NCI-H510A (cell line): ENCODE measurements at regions not wholly inside any gene's neighbourhood (a gene's known extent, or its start where the extent isn't known, plus 50 kb on each side); places are given as distances from the start of the nearest gene placed in this dataset.
A peak's percentile ranks its signal among the peaks of the same experiment; 100 is the strongest.

Experiments
- DNase-seq: peaks from one replicate; lab custom pipeline; 2025; lab: John Stamatoyannopoulos, UW

- no peak for DNase-seq
Measured at GRCh38 chr9:38286357-38286756, 106.1 kb upstream of the ALDH1B1 start.

DNA sequence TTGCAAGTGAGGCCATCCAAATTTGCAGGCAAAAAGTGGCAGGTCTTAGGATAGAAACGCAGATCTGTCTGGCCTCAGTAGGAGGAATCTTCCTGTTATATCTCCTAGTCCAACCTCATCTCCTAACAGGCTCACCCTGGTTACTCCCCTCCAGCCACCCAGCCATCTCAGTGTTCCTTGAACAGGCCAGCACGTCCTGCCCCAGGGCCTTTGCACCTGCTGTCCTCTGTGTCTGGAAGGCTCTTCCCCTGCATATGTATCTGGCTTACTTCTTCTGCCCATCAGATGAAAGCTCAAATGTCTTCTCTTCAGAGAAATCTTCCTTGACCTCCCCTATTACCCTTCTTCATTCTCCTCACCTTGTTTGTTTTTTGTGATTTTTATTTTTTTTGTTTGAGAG is 107.3 kb upstream of the ALDH1B1 start:
- no peak for DNase-seq

- peak; percentile 7 for DNase-seq
Measured at GRCh38 chr9:38284588-38285051, 107.9 kb upstream of the ALDH1B1 start.

DNA sequence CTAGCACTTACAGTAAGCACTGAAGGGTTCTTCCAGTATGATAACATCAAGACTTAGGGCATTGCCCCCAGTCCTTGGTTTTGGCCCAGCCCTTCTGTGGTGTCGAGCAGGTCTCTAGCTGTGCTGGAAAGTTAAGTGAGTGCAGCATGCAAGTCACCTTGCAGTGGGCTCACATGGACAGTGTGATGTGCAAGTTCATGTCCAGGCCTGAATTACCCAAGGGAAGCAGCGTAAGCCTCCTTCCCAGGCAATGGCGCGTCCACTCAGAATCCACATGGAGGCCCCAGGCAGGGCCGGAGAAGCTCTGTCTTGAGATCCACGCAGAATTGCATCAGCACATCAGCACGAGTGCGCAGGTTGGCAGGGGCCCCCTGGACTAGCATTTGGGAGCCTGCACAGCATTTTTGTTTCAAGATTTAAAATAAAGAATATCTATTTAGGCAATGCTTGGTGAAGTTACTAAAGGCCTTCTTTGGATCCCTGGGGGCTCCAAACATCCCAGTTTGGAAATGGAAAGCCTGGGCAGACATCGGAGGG is 108.4 kb upstream of the ALDH1B1 start:
- no peak for DNase-seq

DNA sequence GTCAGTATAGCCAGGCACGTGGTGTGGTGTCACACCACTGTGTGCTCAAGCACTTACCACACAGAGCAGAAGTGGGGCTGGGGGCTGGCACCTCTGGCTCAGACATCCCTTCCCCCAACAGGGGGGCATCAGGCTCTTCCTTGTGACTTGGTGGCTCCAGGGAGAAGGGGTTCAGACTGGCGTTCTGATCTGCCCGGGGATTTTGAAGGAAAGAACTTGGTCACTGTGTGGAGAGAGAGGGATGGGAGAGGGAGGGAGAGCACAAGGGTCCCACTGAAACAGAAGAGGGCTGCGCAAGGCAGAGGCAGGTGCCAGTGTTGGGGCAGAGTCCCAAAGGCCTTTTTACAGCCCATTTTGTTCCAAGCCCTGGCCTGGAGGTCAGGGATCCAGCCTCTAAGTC is 109.7 kb upstream of the ALDH1B1 start:
- no peak for DNase-seq

DNA sequence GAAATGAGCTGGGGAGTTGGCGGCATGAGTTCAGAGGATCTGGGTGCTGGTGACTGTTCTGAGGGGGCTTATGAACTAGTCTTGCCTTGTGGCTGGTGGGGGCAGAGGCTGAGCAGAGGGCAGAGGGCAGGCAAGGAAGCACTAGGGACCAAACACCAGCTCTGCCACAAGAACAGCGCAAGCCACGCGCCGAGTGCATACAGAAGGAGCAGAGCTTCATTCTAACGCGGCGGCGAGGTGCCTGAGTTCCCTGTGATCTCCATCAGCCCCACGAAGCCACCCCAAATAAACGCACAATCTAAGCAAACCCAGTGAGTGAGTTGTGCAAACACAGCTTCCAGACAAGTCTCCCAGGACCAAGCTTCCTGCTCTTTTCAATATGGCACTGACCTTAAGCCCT is 110.6 kb upstream of the ALDH1B1 start:
- no peak for DNase-seq

DNA sequence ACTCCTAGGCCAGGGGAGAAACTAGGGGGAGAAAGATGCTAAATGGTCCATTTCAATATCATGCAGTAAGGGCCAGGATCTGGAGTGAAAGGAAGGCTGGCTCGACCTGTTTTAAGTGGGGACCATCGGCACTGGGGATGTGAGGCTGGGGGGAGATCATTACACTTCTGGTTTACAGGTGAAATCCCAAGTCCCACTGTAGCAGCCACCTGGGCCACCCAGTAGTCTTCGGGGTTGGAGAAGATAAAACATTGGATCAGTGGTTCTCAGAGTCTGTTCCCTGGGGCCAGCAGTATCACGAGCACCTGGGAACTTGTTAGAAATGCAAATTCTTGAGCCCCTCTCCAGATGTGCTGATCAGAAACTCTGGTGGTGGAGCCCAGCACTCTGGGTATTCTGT is 111.3 kb upstream of the ALDH1B1 start:
- no peak for DNase-seq

- no peak for DNase-seq
Measured at GRCh38 chr9:38280251-38280800, 112.2 kb upstream of the ALDH1B1 start.

DNA sequence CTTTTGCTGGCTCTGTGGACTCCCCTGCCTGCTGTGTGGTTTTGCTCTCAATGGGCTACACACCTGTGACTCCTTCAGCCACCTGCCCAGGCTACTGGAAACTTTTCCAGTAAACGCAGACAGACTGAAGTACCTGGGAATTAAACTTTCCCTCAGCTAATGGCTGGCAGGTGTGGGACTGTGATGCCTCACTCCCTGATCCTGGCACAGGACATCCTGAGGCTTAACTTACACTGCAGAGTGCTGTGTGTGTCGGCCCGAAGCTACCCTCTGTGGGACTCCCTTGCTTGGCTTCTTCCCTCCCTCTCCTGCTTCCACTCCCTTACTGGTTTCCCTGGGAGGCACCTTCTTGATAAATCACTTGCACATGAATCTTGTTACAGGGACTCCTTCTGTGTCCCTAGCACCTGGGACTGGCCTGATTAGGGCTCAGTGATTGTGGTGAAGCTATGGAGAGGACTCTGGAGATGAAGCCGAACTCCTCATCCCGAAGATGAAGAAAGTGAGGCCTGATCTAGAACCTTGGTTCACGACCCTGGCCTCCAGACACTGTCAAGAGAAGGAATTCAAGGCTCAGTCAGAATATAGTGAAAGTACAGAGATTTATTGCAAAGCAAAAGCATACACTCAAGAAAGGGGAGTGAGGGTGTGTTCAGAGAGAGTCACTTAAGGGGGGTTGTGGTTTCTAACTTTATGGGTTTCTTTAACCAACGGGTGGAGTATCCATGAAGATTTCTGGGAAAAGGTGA is 113.4 kb upstream of the ALDH1B1 start:
- DNase-seq = no peak

DNA sequence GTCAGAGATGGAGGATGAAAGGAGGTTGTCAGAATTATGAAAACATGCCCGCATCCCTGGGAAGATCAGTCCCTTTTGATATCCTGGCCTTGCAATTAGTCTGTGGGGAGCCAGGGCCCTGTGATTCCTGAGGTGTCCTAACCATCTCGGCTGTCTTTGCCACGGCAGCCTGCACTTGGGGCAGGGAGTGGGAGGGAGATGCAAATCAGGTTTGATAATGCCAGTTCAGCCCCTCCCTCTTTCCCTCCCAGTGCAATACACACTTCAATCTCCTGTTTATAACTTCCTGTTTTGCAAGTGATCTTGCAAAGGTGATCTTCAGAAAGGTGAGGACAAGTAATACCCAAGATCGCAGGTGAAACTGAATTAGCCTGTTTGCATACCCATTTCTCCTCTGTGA is 114.0 kb upstream of the ALDH1B1 start:
- peak; percentile 20 for DNase-seq

- peak; percentile 48 for DNase-seq
Measured at GRCh38 chr9:38277601-38278200, 114.8 kb upstream of the ALDH1B1 start.

GRCh38 chr9:38276771-38277439 is 115.6 kb upstream of the ALDH1B1 start:
- no peak for DNase-seq

DNA sequence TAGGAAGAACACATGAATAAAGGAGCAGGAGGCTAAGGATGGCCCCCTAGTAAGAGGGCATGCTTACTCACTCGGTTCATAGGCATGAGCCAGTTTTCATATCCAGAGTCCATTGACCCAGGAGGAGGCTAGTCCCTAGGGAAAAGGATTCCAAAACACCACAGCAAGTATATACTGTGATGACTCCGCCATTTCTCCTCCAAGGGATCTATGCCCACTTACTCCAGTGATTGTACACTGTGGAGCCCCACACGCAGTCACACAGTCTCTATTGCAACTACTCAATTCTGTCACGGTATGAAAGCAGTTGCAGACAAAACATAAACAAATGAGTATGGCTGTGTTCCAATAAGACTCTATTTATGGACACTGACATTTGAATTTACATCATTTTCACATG is 117.7 kb upstream of the ALDH1B1 start:
- DNase-seq = no peak

GRCh38 chr9:38272710-38273109 is 119.8 kb upstream of the ALDH1B1 start:
- DNase-seq = no peak

- no peak for DNase-seq
Measured at GRCh38 chr9:38271666-38272241, 120.7 kb upstream of the ALDH1B1 start.

DNA sequence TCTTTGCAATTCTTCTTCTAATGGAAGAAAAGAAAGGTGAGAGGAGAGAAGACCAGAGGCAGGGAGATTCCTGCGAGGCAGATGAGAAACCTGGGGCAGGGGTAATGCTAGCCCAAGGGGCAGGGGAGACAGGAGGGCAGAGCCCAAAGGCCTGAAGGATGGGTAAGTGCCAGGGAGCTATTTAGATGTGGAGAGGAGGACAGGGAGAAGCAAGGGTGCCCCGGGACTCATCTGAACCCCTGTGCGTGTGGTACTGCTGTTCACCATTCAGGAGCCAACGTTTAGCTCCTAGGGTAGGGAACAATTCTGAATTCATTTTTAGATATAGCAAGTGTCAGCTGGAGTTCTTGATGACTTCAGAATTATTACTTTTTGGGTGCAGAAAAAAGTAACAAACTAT is 122.7 kb upstream of the ALDH1B1 start:
- DNase-seq = no peak

DNA sequence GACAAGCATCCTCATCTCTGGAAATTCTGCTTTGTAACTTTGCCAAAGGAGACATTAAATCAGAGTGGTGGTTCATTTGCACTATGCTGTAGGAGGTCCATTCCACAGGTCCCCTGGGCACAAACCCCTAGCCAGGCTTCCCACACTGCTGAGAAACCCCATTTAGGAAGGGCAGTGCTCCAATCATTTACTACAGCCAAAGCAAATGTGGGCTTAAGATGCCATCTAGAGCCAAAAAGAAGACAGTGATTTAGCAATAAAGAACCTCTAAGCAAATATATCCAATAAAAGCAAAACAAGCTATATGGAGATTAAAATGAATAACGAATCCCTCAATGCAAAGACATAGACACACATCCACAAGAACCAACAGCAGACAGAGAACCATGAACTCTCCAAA is 129.0 kb upstream of the ALDH1B1 start:
- DNase-seq = no peak

DNA sequence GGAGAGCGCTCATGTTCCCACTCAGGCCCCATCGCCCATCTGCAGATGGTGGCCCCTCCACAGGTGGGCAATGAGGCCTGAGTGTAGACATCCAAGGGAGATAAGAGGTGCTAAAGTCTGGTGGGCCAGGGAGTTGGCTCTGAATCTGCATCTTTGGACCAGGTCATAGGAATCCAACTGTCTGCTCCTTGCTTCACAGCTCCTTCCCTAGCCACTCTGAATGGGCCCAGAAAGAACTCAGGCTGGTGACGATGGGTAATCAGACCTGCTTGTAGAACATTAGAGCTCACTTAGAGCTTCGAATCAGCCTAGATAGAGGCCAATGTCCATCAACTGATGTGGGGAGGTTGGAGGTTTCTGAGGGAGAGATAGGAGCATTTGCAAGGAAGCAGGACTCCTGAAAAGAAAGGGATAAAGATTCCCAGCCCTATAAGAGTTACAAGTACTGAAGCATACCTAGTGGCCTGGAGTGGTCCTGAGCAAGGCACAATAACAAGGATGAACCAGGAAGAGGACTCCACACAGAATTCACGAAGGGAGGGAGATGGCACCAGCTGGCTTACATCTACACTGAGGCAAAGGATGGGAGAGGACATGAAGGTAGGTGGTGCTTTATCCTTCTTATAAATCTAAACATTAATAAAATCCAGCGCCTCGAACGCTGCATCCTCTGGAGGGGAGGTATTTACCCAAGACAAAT is 132.8 kb upstream of the ALDH1B1 start:
- no peak for DNase-seq

- DNase-seq = no peak
Measured at GRCh38 chr9:38259056-38259455, 133.4 kb upstream of the ALDH1B1 start.

- DNase-seq = no peak
Measured at GRCh38 chr9:38257626-38258215, 134.8 kb upstream of the ALDH1B1 start.

GRCh38 chr9:38256461-38256860 is 136.0 kb upstream of the ALDH1B1 start:
- no peak for DNase-seq
